AG09319 (cell line): ENCODE measurements at regions not wholly inside any gene's neighbourhood (a gene's known extent, or its start where the extent isn't known, plus 50 kb on each side); places are given as distances from the start of the nearest gene placed in this dataset.

Source experiments
- DNase-seq: peaks from one replicate; pipeline ENCODE4 v3.0.0-alpha.2; 2010; ENCODE audit warnings: low read depth; ENCODE audit errors: extremely low read depth
- CTCF ChIP-seq: IDR thresholded peaks from 2 replicates; pipeline ENCODE4 v1.5.1; 2011; ENCODE audit warnings: low read depth, mild to moderate bottlenecking, inconsistent platforms, low read length, moderate library complexity

- no peak for TF ChIP-seq CTCF
- DNase-seq: no peak
Measured at GRCh38 chr2:136357007-136357380, 239.0 kb upstream of the CXCR4 start.

GRCh38 chr2:136356125-136357006 lies 238.4 kb upstream of the CXCR4 start:
- no peak for DNase-seq
- no peak for TF ChIP-seq CTCF

- no peak for TF ChIP-seq CTCF
Measured at GRCh38 chr2:136351684-136352083, 233.7 kb upstream of the CXCR4 start.

GRCh38 chr2:136347981-136348380 lies 230.0 kb upstream of the CXCR4 start:
- no peak for TF ChIP-seq CTCF
- DNase-seq: no peak

More at GRCh38 chr2:136351684-136352083, 233.7 kb upstream of the CXCR4 start:
- DNase-seq: no peak

GRCh38 chr2:136344339-136344738 lies 226.4 kb upstream of the CXCR4 start:
- no peak for TF ChIP-seq CTCF
- no peak for DNase-seq

GRCh38 chr2:136342138-136342537 lies 224.2 kb upstream of the CXCR4 start:
- no peak for TF ChIP-seq CTCF

GRCh38 chr2:136334967-136335366 lies 217.0 kb upstream of the CXCR4 start:
- TF ChIP-seq CTCF: no peak
- DNase-seq: no peak

More at GRCh38 chr2:136342138-136342537, 224.2 kb upstream of the CXCR4 start:
- no peak for DNase-seq
